ENCODE measurements at regions not wholly inside any gene's neighbourhood (a gene's known extent, or its start where the extent isn't known, plus 50 kb on each side); places are given as distances from the start of the nearest gene placed in this dataset.

DNA sequence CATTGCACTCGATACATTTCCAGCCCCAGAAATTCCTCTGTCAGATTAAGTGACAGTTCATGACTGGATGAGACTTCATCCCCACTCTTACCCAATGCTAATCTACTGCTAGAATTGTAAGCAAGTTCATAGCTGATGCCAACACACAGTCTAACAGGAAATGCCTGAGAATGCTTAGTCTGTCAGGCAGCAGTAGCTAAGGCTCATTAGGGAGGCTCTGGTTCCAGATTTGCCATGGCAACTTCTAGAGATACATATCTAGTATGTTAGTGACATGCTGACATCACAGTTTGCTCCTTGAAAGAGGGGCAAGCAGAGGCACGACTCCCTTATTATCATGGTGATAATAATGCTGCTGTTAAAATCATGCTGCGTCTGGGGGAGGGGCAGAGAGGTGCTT is 198.4 kb downstream of the RBM43 start:
- no peak overlapping the region for H3K56ac ChIP-seq (ENCODE audit: insufficient read length, low read depth, low read length)
- no peak overlapping the region for H3K14ac ChIP-seq (ENCODE audit: insufficient read depth, low read length)
- Mint-ChIP-seq H3K27me3 (ENCODE audit: low read depth) (no peaks in the 10 kb centered on the region), H3K27ac (no peak overlapping the region), H3K4me1 (peaks cover 0 to 4% of the 10 kb centered on the region in 2 experiments; a peak in 1 of 4 replicates), H3K36me3 (ENCODE audit: insufficient read depth in 1 of 3, low read depth in 3 of 3) (peaks cover 0 to 10% (median 6%) of the 10 kb centered on the region in 3 experiments; a peak in 6 of 7 replicates), H3K9me3 (peaks cover 0 to 4% of the 10 kb centered on the region in 2 experiments; a peak in 3 of 5 replicates), H3K4me3 (no peak overlapping the region)
- H3K4me1 ChIP-seq (ENCODE audit: insufficient read depth, low read length), result no peaks in the 10 kb centered on the region
- H2BK20ac ChIP-seq (ENCODE audit: low read depth, low read length, poor library complexity, severe bottlenecking), result no peak overlapping the region
- H3K27me3 ChIP-seq (ENCODE audit: insufficient read depth, low read length), result no peaks in the 10 kb centered on the region
- H3K79me2 ChIP-seq (ENCODE audit: insufficient read depth, low read length), result no peaks in the 10 kb centered on the region
- no peak overlapping the region for H3K27ac ChIP-seq (ENCODE audit: insufficient read length, low read depth, low read length)
- H4K91ac ChIP-seq (ENCODE audit: insufficient read length, low read depth, low read length), result no peak overlapping the region
- no peak overlapping the region for H4K5ac ChIP-seq (ENCODE audit: insufficient read length, low read depth, low read length)
- H3K4me2 ChIP-seq (ENCODE audit: insufficient read depth, insufficient read length, low read length), result no peak overlapping the region
- H2AFZ ChIP-seq (ENCODE audit: low read length), result no peak overlapping the region
- no peak overlapping the region for H2BK120ac ChIP-seq (ENCODE audit: low read depth, low read length, poor library complexity, severe bottlenecking)
- H3K4ac ChIP-seq (ENCODE audit: low read depth, low read length), result no peak overlapping the region
- WGBS (ENCODE audit: extremely low coverage, insufficient read length, low lambda C conversion rate), result no CpG with 5 or more reads among the region's 3 CpGs
- no peak overlapping the region for H3K18ac ChIP-seq (ENCODE audit: insufficient read length, low read depth, low read length)
- no peak overlapping the region for H2BK5ac ChIP-seq (ENCODE audit: insufficient read length, low read length)
- no peak overlapping the region for H2BK15ac ChIP-seq (ENCODE audit: low read depth, low read length)
- no peaks in the 10 kb centered on the region for H3K23me2 ChIP-seq (ENCODE audit: insufficient read length, low read depth, low read length, poor library complexity, severe bottlenecking)
- H3K23ac ChIP-seq (ENCODE audit: insufficient read length, low read depth, low read length), result no peak overlapping the region
- no peak for DNase-seq
- no peak overlapping the region for H2BK12ac ChIP-seq (ENCODE audit: insufficient read length, low read depth, low read length)
- TF ChIP-seq, protein P1, sequence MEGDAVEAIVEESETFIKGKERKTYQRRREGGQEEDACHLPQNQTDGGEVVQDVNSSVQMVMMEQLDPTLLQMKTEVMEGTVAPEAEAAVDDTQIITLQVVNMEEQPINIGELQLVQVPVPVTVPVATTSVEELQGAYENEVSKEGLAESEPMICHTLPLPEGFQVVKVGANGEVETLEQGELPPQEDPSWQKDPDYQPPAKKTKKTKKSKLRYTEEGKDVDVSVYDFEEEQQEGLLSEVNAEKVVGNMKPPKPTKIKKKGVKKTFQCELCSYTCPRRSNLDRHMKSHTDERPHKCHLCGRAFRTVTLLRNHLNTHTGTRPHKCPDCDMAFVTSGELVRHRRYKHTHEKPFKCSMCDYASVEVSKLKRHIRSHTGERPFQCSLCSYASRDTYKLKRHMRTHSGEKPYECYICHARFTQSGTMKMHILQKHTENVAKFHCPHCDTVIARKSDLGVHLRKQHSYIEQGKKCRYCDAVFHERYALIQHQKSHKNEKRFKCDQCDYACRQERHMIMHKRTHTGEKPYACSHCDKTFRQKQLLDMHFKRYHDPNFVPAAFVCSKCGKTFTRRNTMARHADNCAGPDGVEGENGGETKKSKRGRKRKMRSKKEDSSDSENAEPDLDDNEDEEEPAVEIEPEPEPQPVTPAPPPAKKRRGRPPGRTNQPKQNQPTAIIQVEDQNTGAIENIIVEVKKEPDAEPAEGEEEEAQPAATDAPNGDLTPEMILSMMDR (conservative IDR thresholded peaks at IDR 0.05), result no peak
- H4K20me1 ChIP-seq (ENCODE audit: control insufficient read depth, insufficient read depth, insufficient read length), result no peaks in the 10 kb centered on the region
- no peak overlapping the region for H3K9ac ChIP-seq (ENCODE audit: extremely low read depth, insufficient read length, low read length)
- H2AK5ac ChIP-seq (ENCODE audit: insufficient read length, low read length), result no peak overlapping the region
- no peak overlapping the region for H4K8ac ChIP-seq (replicated peaks; ENCODE audit: insufficient read length, low read depth, low read length)
- no peaks in the 10 kb centered on the region for H3K79me1 ChIP-seq (ENCODE audit: insufficient read depth, low read depth, low read length, poor library complexity, severe bottlenecking)
- no peaks in the 10 kb centered on the region for H3K9me3 ChIP-seq (ENCODE audit: control insufficient read depth, low read depth, low read length)
- no peak overlapping the region for H3T11ph ChIP-seq (ENCODE audit: low read length)

Measured in H9 (cell line).